VCaP (cell line): ENCODE measurements at regions not wholly inside any gene's neighbourhood (a gene's known extent, or its start where the extent isn't known, plus 50 kb on each side); places are given as distances from the start of the nearest gene placed in this dataset.

ENCODE experiments used
- H3K27ac ChIP-seq: fragments of 450-650 bp; 2 replicates; pipeline ENCODE4 v1.5.1; 2017
- TF ChIP-seq, protein P1 (sequence below): fragments of 450-650 bp; conservative IDR thresholded peaks from 2 replicates; pipeline ENCODE4 v1.5.1; 2017; ENCODE audit warnings: mild to moderate bottlenecking, moderate library complexity

DNA sequence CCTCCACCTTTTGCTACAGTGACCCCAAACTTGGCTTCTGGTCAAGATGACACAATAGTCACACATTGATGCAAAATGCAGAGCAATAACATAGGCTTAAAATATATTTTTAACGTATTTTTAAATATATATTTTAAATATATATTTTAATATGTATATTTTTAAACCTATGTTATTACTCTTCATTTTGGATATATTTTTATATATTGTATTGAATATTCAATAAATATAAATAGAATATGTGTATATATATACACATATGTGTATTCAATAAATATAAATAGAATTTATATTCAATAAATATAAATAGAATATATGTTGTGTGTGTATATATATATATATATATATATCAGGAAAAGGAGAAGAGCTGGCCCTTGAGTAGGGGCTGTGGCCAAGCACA lies 115.6 kb downstream of the POU4F1 start:
- no peak overlapping the region for H3K27ac ChIP-seq
- TF ChIP-seq, protein P1, sequence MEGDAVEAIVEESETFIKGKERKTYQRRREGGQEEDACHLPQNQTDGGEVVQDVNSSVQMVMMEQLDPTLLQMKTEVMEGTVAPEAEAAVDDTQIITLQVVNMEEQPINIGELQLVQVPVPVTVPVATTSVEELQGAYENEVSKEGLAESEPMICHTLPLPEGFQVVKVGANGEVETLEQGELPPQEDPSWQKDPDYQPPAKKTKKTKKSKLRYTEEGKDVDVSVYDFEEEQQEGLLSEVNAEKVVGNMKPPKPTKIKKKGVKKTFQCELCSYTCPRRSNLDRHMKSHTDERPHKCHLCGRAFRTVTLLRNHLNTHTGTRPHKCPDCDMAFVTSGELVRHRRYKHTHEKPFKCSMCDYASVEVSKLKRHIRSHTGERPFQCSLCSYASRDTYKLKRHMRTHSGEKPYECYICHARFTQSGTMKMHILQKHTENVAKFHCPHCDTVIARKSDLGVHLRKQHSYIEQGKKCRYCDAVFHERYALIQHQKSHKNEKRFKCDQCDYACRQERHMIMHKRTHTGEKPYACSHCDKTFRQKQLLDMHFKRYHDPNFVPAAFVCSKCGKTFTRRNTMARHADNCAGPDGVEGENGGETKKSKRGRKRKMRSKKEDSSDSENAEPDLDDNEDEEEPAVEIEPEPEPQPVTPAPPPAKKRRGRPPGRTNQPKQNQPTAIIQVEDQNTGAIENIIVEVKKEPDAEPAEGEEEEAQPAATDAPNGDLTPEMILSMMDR: no peak

DNA sequence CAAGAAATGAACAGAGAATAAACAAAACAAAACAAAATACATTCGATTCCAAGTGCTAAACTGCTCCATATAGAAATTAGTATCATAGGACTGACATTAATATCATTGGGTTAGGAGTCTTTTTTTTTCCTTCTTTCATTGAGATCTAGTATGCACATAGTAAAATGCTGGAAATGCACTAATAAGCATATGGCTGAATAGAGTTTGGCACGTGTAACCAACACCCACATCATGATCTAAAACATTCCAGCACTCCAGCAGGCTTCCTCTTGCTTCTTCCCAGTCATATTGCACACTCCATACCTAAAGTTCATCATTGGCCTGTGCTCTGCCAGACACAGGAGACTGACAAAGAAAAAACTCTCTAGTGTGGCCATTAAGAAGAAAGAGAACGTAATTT lies 117.5 kb downstream of the POU4F1 start:
- H3K27ac ChIP-seq: no peak overlapping the region
- TF ChIP-seq, protein P1: no peak

DNA sequence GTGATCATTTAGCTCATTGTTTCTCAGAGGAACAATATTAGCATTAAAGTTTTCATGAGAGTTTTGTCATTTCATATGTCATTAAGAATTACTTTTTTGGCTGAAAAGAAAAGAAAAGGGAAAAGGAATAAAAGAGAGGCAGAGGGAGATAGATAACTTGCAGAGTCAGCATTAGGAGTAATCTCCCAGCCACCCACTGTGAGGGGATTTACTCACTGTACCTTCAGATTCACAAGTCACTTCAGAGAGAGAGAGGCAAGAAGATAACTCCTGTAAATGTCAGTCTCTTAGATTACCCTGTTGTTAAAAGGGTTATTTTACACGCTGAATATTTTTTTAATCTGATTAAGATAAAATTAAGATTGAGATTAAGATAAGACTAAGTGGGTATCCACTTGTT lies 125.2 kb downstream of the POU4F1 start:
- TF ChIP-seq, protein P1: no peak

DNA sequence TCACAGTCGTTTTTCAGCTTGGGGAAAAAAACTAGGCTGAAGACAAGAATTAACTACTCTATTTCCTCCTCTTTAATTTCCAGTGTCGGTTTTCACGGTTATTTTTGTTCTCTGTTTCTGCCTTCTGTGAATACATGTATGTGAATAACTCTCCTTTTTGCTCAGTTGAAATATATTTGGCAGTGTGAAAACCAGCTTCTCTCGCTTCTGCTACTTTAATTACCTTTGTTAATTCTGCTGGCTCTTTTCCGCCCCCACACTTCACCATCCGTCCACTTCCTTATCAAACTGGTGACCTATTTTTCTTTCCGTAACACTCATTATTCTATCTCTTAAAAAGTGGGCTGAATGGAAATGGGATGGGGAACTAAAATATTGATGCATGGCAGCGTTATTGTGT lies 126.4 kb downstream of the POU4F1 start:
- TF ChIP-seq, protein P1: no peak
- H3K27ac ChIP-seq: no peak overlapping the region

More for the DNA sequence above, 125.2 kb downstream of the POU4F1 start:
- H3K27ac ChIP-seq: no peak overlapping the region

DNA sequence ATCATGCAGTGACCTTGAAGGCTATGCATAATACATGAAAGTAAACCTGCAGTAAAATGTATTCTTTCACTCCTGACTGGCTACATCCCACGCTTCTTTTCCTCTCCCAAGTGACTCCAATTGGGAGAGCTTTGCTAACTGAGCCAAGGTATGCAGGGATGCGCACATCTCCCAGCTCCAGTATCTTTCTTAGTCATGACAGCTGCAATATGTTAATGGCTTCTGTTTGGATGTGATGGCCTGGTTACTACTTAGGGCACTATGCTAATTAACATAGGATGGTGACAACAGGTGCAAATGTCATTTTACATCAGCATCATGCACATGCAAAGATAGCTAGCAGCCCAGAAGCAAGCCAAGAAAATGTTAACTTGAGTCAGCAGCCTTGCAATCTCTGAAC lies 134.7 kb downstream of the POU4F1 start:
- TF ChIP-seq, protein P1: no peak
- no peak overlapping the region for H3K27ac ChIP-seq

DNA sequence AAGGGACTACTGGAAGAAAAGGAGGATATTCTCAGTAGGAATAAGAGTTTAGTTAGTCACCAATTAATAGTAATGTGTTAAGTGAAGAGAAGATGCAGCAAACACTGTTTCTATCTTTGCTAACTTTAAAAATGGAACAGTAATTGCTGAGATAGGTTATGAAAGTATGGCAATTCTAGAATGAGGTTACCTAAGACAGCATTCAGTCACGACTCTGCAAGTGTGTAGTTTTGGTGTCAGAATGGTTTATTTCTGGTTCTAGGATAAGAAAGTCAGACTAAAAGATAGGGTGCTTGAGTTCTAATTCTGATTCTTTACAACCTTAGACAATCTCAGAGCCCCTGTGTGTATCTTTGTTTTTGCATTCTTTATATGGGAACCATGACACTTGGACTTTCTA lies 138.1 kb downstream of the POU4F1 start:
- no peak overlapping the region for H3K27ac ChIP-seq
- TF ChIP-seq, protein P1: no peak

DNA sequence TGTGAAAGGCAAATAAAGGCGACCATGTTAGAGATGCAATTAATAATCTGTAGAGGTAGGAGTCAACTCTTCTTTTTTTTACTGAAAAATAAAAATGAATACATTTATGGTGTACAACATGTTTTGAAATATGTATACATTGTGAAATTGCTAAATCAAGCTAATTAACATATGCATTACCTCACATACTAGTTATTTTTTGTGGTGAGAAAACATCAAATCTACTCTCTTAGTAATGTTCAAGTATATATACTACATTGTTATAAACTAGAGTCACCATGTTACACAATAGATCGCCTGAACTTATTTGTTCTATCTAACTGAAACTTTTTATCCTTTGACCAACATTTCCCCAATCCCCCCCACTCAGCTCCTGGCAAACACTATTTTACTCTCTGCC lies 143.2 kb downstream of the POU4F1 start:
- TF ChIP-seq, protein P1: no peak
- no peak overlapping the region for H3K27ac ChIP-seq

DNA sequence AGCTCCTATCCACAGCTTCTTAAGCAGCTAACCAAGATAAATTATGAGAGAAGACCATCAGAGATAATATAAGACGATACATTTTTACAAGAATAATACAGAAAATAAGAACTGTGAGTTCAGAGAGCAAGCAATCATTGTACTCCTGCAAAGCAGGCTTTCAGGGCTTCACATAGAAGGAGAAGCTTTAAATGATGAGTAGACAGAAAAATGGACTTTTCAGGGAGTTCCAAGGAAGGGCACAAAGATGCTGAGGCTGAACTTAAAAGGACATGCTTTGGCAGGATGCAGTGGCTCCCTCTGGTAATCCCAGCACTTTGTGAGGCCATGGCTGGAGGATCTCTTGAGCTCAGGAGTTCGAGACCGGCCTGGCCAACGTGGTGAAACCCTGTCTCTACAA lies 159.5 kb downstream of the POU4F1 start:
- H3K27ac ChIP-seq: no peak overlapping the region
- TF ChIP-seq, protein P1: no peak
